Naive thymus-derived CD4-positive, alpha-beta T cell (primary cell): ENCODE measurements at regions not wholly inside any gene's neighbourhood (a gene's known extent, or its start where the extent isn't known, plus 50 kb on each side); places are given as distances from the start of the nearest gene placed in this dataset.

ENCODE experiments used
- ATAC-seq: fragments of 150-1000 bp; cut with Tn5 transposase; 2 replicates; pipeline ENCODE4 v1.10.0; 2021; ENCODE audit warnings: mild to moderate bottlenecking, moderate library complexity
- CTCF ChIA-PET: fragments of 350-600 bp; sonication (Branson Sonifier 250); formaldehyde crosslinking; loops from one replicate; lab custom pipeline; 2021; ENCODE audit warnings: antibody characterized with exemption; lab: Charles Lee
- POLR2A ChIA-PET: fragments of 350-600 bp; sonication (Branson Sonifier 250); formaldehyde crosslinking; loops from one replicate; lab custom pipeline; 2021; ENCODE audit warnings: antibody characterized with exemption, inconsistent platforms; lab: Charles Lee
- DNase-seq, 9 donors: peaks; one replicate each; pipeline versions ENCODE4 v3.0.0 to v3.0.0-alpha.2; 2020 to 2022; ENCODE audit warnings: mixed read lengths in 1 of 9
- H3K27ac ChIP-seq: one replicate; pipeline ENCODE4 v1.7.0; 2013; ENCODE audit warnings: mild to moderate bottlenecking, low read depth, low read length, moderate library complexity
- H3K27me3 ChIP-seq, 2 donors: one replicate each; pipeline ENCODE4 v1.7.0; 2013; ENCODE audit warnings: low read length in 2 of 2, mild to moderate bottlenecking in 2 of 2, moderate library complexity in 2 of 2; ENCODE audit not compliant: control insufficient read depth in 2 of 2, insufficient read depth in 2 of 2
- H3K36me3 ChIP-seq, 3 experiments: 1 replicate in 2 of 3; 2 replicates in 1 of 3; pipeline ENCODE4 v1.7.0; 2013; ENCODE audit warnings: low read length in 3 of 3, mild to moderate bottlenecking in 3 of 3, moderate library complexity in 1 of 3; ENCODE audit not compliant: insufficient read depth in 3 of 3, control insufficient read depth in 2 of 3
- H3K4me1 ChIP-seq, 2 donors: one replicate each; pipeline ENCODE4 v1.7.0; 2013; ENCODE audit warnings: low read length in 2 of 2, mild to moderate bottlenecking in 2 of 2, moderate library complexity in 1 of 2; ENCODE audit not compliant: control insufficient read depth in 2 of 2, insufficient read depth in 2 of 2
- H3K4me3 ChIP-seq: 2 replicates; pipeline ENCODE4 v1.7.0; 2013; ENCODE audit warnings: mild to moderate bottlenecking, low read length
- H3K9me3 ChIP-seq, 3 experiments: 1 replicate in 2 of 3; 2 replicates in 1 of 3; pipeline ENCODE4 v1.7.0; 2013; ENCODE audit warnings: low read length in 3 of 3; ENCODE audit not compliant: control insufficient read depth in 2 of 3
- H3K27ac Mint-ChIP-seq, 9 donors: one replicate each; pipeline ENCODE4 v1.8.0; 2020 to 2022; ENCODE audit warnings: mixed read lengths in 9 of 9, mild to moderate bottlenecking in 8 of 9, moderate library complexity in 5 of 9, inconsistent platforms in 2 of 9
- H3K27me3 Mint-ChIP-seq, 5 donors: one replicate each; pipeline ENCODE4 v1.8.0; 2021 to 2022; ENCODE audit warnings: mixed read lengths in 5 of 5, mild to moderate bottlenecking in 1 of 5
- H3K36me3 Mint-ChIP-seq, 5 donors: one replicate each; pipeline ENCODE4 v1.8.0; 2020 to 2022; ENCODE audit warnings: mixed read lengths in 5 of 5, mild to moderate bottlenecking in 3 of 5, inconsistent platforms in 1 of 5
- H3K4me1 Mint-ChIP-seq, 7 donors: one replicate each; pipeline ENCODE4 v1.8.0; 2020 to 2022; ENCODE audit warnings: mixed read lengths in 7 of 7, mild to moderate bottlenecking in 3 of 7, inconsistent platforms in 1 of 7
- H3K4me3 Mint-ChIP-seq, 10 donors: one replicate each; pipeline ENCODE4 v1.8.0; 2020 to 2022; ENCODE audit warnings: mild to moderate bottlenecking in 10 of 10, mixed read lengths in 10 of 10, moderate library complexity in 6 of 10, inconsistent platforms in 2 of 10
- H3K9me3 Mint-ChIP-seq, 11 donors: one replicate each; pipeline ENCODE4 v1.8.0; 2020 to 2022; ENCODE audit warnings: mixed read lengths in 11 of 11, mild to moderate bottlenecking in 4 of 11, inconsistent platforms in 1 of 11, moderate library complexity in 1 of 11
- intact Hi-C, 2 donors: fragments of 100-400 bp; cut with micrococcal nuclease; formaldehyde crosslinking; loops; one replicate each; pipeline ENCODE4 v1.15.1; 2023

DNA sequence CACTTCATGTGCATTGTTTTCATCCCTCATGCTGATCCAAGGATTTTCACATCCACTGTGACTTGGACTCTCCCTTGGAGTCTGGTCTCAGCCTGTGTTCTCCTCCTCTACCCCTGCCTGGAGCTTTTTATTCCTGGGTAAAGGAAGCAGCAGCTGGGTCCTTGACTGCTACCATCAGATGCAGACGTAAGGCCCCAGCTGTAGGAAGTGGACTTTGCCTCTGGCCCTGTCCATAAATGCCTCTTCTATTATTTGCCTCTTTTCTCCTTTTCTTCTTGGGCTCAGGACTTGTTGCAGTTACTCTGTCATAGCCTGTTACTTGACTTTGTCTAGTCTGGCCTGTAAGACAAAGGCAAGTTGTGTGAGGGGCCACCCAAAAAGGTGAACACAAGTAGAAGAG is 303.8 kb downstream of the NXPE2 start:
- no peaks in the 10 kb centered on the region for H3K9me3 ChIP-seq
- Mint-ChIP-seq H3K9me3 (peaks cover 0 to 5% (median 0%) of the 10 kb centered on the region in 11 donors), H3K27me3 (peaks cover 0 to 6% (median 0%) of the 10 kb centered on the region in 5 donors), H3K4me1 (no peaks in the 10 kb centered on the region), H3K36me3 (no peaks in the 10 kb centered on the region), H3K27ac (no peak overlapping the region), H3K4me3 (no peak overlapping the region)
- no peak overlapping the region for H3K27ac ChIP-seq
- POLR2A ChIA-PET: no interaction called here
- H3K4me3 ChIP-seq: no peak overlapping the region
- DNase-seq (no peak), ATAC-seq (no peak)
- H3K36me3 ChIP-seq: no peaks in the 10 kb centered on the region
- H3K4me1 ChIP-seq: no peaks in the 10 kb centered on the region
- CTCF ChIA-PET: no interaction called here
- intact Hi-C loops: no loop called here
- H3K27me3 ChIP-seq: no peaks in the 10 kb centered on the region

GRCh38 chr11:114984611-114985163 is 306.4 kb downstream of the NXPE2 start:
- POLR2A ChIA-PET: no interaction called here
- H3K27me3 ChIP-seq: no peaks in the 10 kb centered on the region
- Mint-ChIP-seq H3K36me3 (no peaks in the 10 kb centered on the region), H3K9me3 (peaks cover 0 to 2% (median 0%) of the 10 kb centered on the region in 11 donors), H3K4me3 (no peak overlapping the region), H3K27me3 (no peaks in the 10 kb centered on the region), H3K27ac (no peak overlapping the region), H3K4me1 (no peaks in the 10 kb centered on the region)
- intact Hi-C loops: no loop called here
- ATAC-seq (no peak), DNase-seq (no peak)
- H3K4me3 ChIP-seq: no peak overlapping the region
- H3K27ac ChIP-seq: no peak overlapping the region
- no peaks in the 10 kb centered on the region for H3K36me3 ChIP-seq
- H3K4me1 ChIP-seq: no peaks in the 10 kb centered on the region
- H3K9me3 ChIP-seq: no peaks in the 10 kb centered on the region
- CTCF ChIA-PET: no interaction called here

DNA sequence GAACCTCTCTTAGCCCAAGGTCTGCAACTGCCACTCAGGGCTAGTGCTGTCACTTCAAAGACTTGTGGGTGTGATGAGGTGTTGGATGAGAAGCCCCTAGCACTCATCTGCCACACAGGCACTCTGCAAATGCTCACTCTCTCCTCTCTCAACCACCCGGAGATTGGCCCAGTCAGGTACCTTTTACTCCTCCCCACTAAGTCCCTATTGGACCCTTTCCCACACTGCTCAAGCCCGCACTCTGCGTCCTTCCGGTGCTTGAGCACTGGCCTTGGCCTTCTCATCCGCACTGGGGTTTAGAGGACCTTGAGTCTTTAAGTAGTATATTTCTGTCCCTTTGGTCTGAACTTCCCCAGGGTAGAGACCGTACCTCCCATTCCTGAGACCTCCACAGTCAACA is 308.0 kb downstream of the NXPE2 start:
- no peak overlapping the region for H3K27ac Mint-ChIP-seq
- CTCF ChIA-PET: no interaction called here

GRCh38 chr11:114987186-114987760 is 308.9 kb downstream of the NXPE2 start:
- H3K9me3 ChIP-seq: no peaks in the 10 kb centered on the region
- ChIA-PET POLR2A (no interaction called here), CTCF (no interaction called here)
- intact Hi-C loops: no loop called here
- Mint-ChIP-seq H3K9me3 (peaks cover 0 to 3% (median 0%) of the 10 kb centered on the region in 11 donors), H3K36me3 (no peaks in the 10 kb centered on the region), H3K4me3 (no peak overlapping the region), H3K27ac (no peak overlapping the region), H3K4me1 (peaks cover 0 to 2% (median 0%) of the 10 kb centered on the region in 7 donors), H3K27me3 (peaks cover 0 to 7% (median 0%) of the 10 kb centered on the region in 5 donors)
- no peak overlapping the region for H3K27ac ChIP-seq
- no peaks in the 10 kb centered on the region for H3K4me1 ChIP-seq
- H3K4me3 ChIP-seq: no peak overlapping the region
- no peaks in the 10 kb centered on the region for H3K36me3 ChIP-seq
- no peaks in the 10 kb centered on the region for H3K27me3 ChIP-seq
- ATAC-seq (no peak), DNase-seq (no peak)

More for the DNA sequence above, 308.0 kb downstream of the NXPE2 start:
- no peaks in the 10 kb centered on the region for H3K36me3 Mint-ChIP-seq
- no peaks in the 10 kb centered on the region for H3K36me3 ChIP-seq
- no peaks in the 10 kb centered on the region for H3K9me3 ChIP-seq
- H3K27me3 ChIP-seq: no peaks in the 10 kb centered on the region
- DNase-seq (no peak), ATAC-seq (no peak)
- POLR2A ChIA-PET: no interaction called here
- peaks cover 0 to 2% (median 0%) of the 10 kb centered on the region in 11 donors for H3K9me3 Mint-ChIP-seq
- H3K27me3 Mint-ChIP-seq: peaks cover 0 to 3% (median 0%) of the 10 kb centered on the region in 5 donors
- no peak overlapping the region for H3K4me3 ChIP-seq
- H3K27ac ChIP-seq: no peak overlapping the region
- H3K4me3 Mint-ChIP-seq: no peak overlapping the region
- H3K4me1 Mint-ChIP-seq: peaks cover 0 to 2% (median 0%) of the 10 kb centered on the region in 7 donors
- intact Hi-C loops: no loop called here
- no peaks in the 10 kb centered on the region for H3K4me1 ChIP-seq

GRCh38 chr11:114988644-114989043 is 310.3 kb downstream of the NXPE2 start:
- Histone ChIP-seq H3K27me3 (no peaks in the 10 kb centered on the region), H3K27ac (no peak overlapping the region), H3K4me1 (no peaks in the 10 kb centered on the region), H3K4me3 (no peak overlapping the region), H3K9me3 (no peaks in the 10 kb centered on the region), H3K36me3 (no peaks in the 10 kb centered on the region)
- no peak overlapping the region for H3K4me3 Mint-ChIP-seq
- ChIA-PET CTCF (no interaction called here), POLR2A (no interaction called here)
- H3K9me3 Mint-ChIP-seq: peaks cover 0 to 3% (median 0%) of the 10 kb centered on the region in 11 donors
- no peak overlapping the region for H3K27ac Mint-ChIP-seq
- peaks cover 0 to 2% (median 0%) of the 10 kb centered on the region in 7 donors for H3K4me1 Mint-ChIP-seq
- intact Hi-C loops: no loop called here
- DNase-seq (no peak), ATAC-seq (no peak)
- H3K27me3 Mint-ChIP-seq: peaks cover 0 to 7% (median 0%) of the 10 kb centered on the region in 5 donors
- no peaks in the 10 kb centered on the region for H3K36me3 Mint-ChIP-seq

DNA sequence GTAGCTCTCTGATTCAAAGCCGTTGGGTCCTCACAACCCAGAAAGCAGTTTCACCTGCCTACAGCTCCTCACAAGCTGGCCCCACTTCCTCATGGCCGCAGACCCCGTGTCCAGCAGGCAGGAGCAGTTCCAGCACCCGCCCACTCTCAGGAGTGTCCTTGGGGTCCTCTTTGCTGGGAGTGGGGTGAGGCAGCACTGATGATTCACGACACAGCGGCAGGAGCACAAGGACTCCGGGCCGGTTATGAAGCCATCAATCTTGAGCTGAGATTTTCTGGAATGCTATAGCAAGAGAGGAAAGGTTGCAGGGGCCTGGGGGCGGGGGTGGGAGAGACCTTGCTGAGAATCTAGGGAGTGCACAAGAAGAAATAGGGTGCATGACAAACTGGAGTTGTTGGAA is 311.2 kb downstream of the NXPE2 start:
- no peaks in the 10 kb centered on the region for H3K36me3 Mint-ChIP-seq
- ChIA-PET POLR2A (no interaction called here), CTCF (no interaction called here)
- peaks cover 0 to 3% (median 0%) of the 10 kb centered on the region in 11 donors for H3K9me3 Mint-ChIP-seq
- no peak for ATAC-seq
- Histone ChIP-seq H3K4me1 (no peaks in the 10 kb centered on the region), H3K36me3 (no peaks in the 10 kb centered on the region), H3K27ac (no peak overlapping the region), H3K9me3 (no peaks in the 10 kb centered on the region), H3K4me3 (no peak overlapping the region), H3K27me3 (no peaks in the 10 kb centered on the region)
- no peak for DNase-seq
- no peak overlapping the region for H3K4me3 Mint-ChIP-seq
- peaks cover 0 to 7% (median 0%) of the 10 kb centered on the region in 5 donors for H3K27me3 Mint-ChIP-seq
- intact Hi-C loops: no loop called here
- H3K27ac Mint-ChIP-seq: no peak overlapping the region
- peaks cover 0 to 2% (median 0%) of the 10 kb centered on the region in 7 donors for H3K4me1 Mint-ChIP-seq

- Mint-ChIP-seq H3K4me3 (no peak overlapping the region), H3K36me3 (no peaks in the 10 kb centered on the region), H3K9me3 (peaks cover 0 to 7% (median 2%) of the 10 kb centered on the region in 11 donors), H3K4me1 (no peaks in the 10 kb centered on the region), H3K27ac (no peak overlapping the region), H3K27me3 (peaks cover 0 to 16% (median 0%) of the 10 kb centered on the region in 5 donors)
- H3K27me3 ChIP-seq: no peaks in the 10 kb centered on the region
- ATAC-seq (no peak), DNase-seq (no peak)
- H3K9me3 ChIP-seq: no peaks in the 10 kb centered on the region
- ChIA-PET CTCF (no interaction called here), POLR2A (no interaction called here)
- no peak overlapping the region for H3K27ac ChIP-seq
- H3K4me3 ChIP-seq: no peak overlapping the region
- intact Hi-C loops: no loop called here
- no peaks in the 10 kb centered on the region for H3K4me1 ChIP-seq
- no peaks in the 10 kb centered on the region for H3K36me3 ChIP-seq
Measured at GRCh38 chr11:115005663-115006062, 327.3 kb downstream of the NXPE2 start.
